ENCODE measurements at regions not wholly inside any gene's neighbourhood (a gene's known extent, or its start where the extent isn't known, plus 50 kb on each side); places are given as distances from the start of the nearest gene placed in this dataset.
"Not testable (repeated sequence)": the region's sequence is repeated elsewhere in the genome, so short reads cannot be mapped to it uniquely, and the experiment has no call there.

GRCh38 chrX:74187211-74187610 lies 116.8 kb upstream of the ZCCHC13 start:
- Histone ChIP-seq H3K9me3 (ENCODE audit: low read depth, low read length) (no peaks in the 10 kb centered on the region), H2AFZ (ENCODE audit: low read length) (no peak overlapping the region), H3K27me3 (ENCODE audit: insufficient read depth, low read length) (no peaks in the 10 kb centered on the region), H3K27ac (ENCODE audit: low read depth, low read length) (no peak overlapping the region), H4K20me1 (ENCODE audit: insufficient read depth, low read length) (no peaks in the 10 kb centered on the region), H3K36me3 (ENCODE audit: insufficient read depth, low read length) (no peaks in the 10 kb centered on the region), H3K4me2 (ENCODE audit: insufficient read depth, low read length) (no peak overlapping the region), H3K4me3 (ENCODE audit: insufficient read depth, low read length) (no peak overlapping the region), H3K79me2 (ENCODE audit: insufficient read depth, low read length) (no peaks in the 10 kb centered on the region), H3K4me1 (ENCODE audit: insufficient read depth, low read length) (no peaks in the 10 kb centered on the region)
- TF ChIP-seq CTCF (IDR thresholded peaks at IDR 0.05; ENCODE audit: extremely low read depth, low read depth, low read length), result no peak
- no peak for DNase-seq (ENCODE audit: insufficient read length, low spot score, missing footprints)

GRCh38 chrX:74183047-74183446 lies 120.9 kb upstream of the ZCCHC13 start:
- H3K36me3 ChIP-seq (ENCODE audit: insufficient read depth, low read length); H3K4me3 ChIP-seq (ENCODE audit: insufficient read depth, low read length); H3K4me1 ChIP-seq (ENCODE audit: insufficient read depth, low read length); H3K79me2 ChIP-seq (ENCODE audit: insufficient read depth, low read length); H3K9me3 ChIP-seq (ENCODE audit: low read depth, low read length); DNase-seq (ENCODE audit: insufficient read length, low spot score, missing footprints); H3K4me2 ChIP-seq (ENCODE audit: insufficient read depth, low read length); H2AFZ ChIP-seq (ENCODE audit: low read length); H3K27ac ChIP-seq (ENCODE audit: low read depth, low read length); H4K20me1 ChIP-seq (ENCODE audit: insufficient read depth, low read length); H3K27me3 ChIP-seq (ENCODE audit: insufficient read depth, low read length): not testable (repeated sequence)

GRCh38 chrX:74181976-74182375 lies 122.0 kb upstream of the ZCCHC13 start:
- not testable (repeated sequence) for H3K79me2 ChIP-seq (ENCODE audit: insufficient read depth, low read length); H3K4me3 ChIP-seq (ENCODE audit: insufficient read depth, low read length); H4K20me1 ChIP-seq (ENCODE audit: insufficient read depth, low read length); H3K9me3 ChIP-seq (ENCODE audit: low read depth, low read length); H3K4me1 ChIP-seq (ENCODE audit: insufficient read depth, low read length); H3K4me2 ChIP-seq (ENCODE audit: insufficient read depth, low read length); H3K36me3 ChIP-seq (ENCODE audit: insufficient read depth, low read length); H2AFZ ChIP-seq (ENCODE audit: low read length); H3K27ac ChIP-seq (ENCODE audit: low read depth, low read length); DNase-seq (ENCODE audit: insufficient read length, low spot score, missing footprints); H3K27me3 ChIP-seq (ENCODE audit: insufficient read depth, low read length)

GRCh38 chrX:74180716-74181115 lies 123.3 kb upstream of the ZCCHC13 start:
- Histone ChIP-seq H3K4me1 (ENCODE audit: insufficient read depth, low read length) (peaks cover 3% of the 10 kb centered on the region), H3K79me2 (ENCODE audit: insufficient read depth, low read length) (no peaks in the 10 kb centered on the region), H3K27me3 (ENCODE audit: insufficient read depth, low read length) (peaks cover 10% of the 10 kb centered on the region), H3K4me3 (ENCODE audit: insufficient read depth, low read length) (no peak overlapping the region), H3K9me3 (ENCODE audit: low read depth, low read length) (no peaks in the 10 kb centered on the region), H3K27ac (ENCODE audit: low read depth, low read length) (no peak overlapping the region), H2AFZ (ENCODE audit: low read length) (no peak overlapping the region), H4K20me1 (ENCODE audit: insufficient read depth, low read length) (no peaks in the 10 kb centered on the region), H3K36me3 (ENCODE audit: insufficient read depth, low read length) (no peaks in the 10 kb centered on the region), H3K4me2 (ENCODE audit: insufficient read depth, low read length) (no peak overlapping the region)
- no peak for DNase-seq (ENCODE audit: insufficient read length, low spot score, missing footprints)
- TF ChIP-seq CTCF (IDR thresholded peaks at IDR 0.05; ENCODE audit: extremely low read depth, low read depth, low read length), result no peak

GRCh38 chrX:74179990-74180389 lies 124.0 kb upstream of the ZCCHC13 start:
- no peak overlapping the region for H2AFZ ChIP-seq (ENCODE audit: low read length)
- H3K4me2 ChIP-seq (ENCODE audit: insufficient read depth, low read length), result no peak overlapping the region
- no peaks in the 10 kb centered on the region for H3K79me2 ChIP-seq (ENCODE audit: insufficient read depth, low read length)
- DNase-seq (ENCODE audit: insufficient read length, low spot score, missing footprints), result no peak
- no peak overlapping the region for H3K4me3 ChIP-seq (ENCODE audit: insufficient read depth, low read length)
- TF ChIP-seq CTCF (IDR thresholded peaks at IDR 0.05; ENCODE audit: extremely low read depth, low read depth, low read length), result no peak
- H3K4me1 ChIP-seq (ENCODE audit: insufficient read depth, low read length), result peaks cover 3% of the 10 kb centered on the region
- no peaks in the 10 kb centered on the region for H3K36me3 ChIP-seq (ENCODE audit: insufficient read depth, low read length)
- H3K27me3 ChIP-seq (ENCODE audit: insufficient read depth, low read length), result peaks cover 10% of the 10 kb centered on the region
- no peaks in the 10 kb centered on the region for H3K9me3 ChIP-seq (ENCODE audit: low read depth, low read length)
- no peaks in the 10 kb centered on the region for H4K20me1 ChIP-seq (ENCODE audit: insufficient read depth, low read length)
- H3K27ac ChIP-seq (ENCODE audit: low read depth, low read length), result no peak overlapping the region

Measured in osteoblast (primary cell).